Esophagus squamous epithelium (tissue), 5 donors: ENCODE measurements at regions not wholly inside any gene's neighbourhood (a gene's known extent, or its start where the extent isn't known, plus 50 kb on each side); places are given as distances from the start of the nearest gene placed in this dataset.

Source experiments
- DNase-seq: peaks from one replicate; lab custom pipeline; 2025; lab: John Stamatoyannopoulos, UW
- H3K27ac ChIP-seq, 4 donors: fragments of 200-600 bp; sonication (generic); one replicate each; pipeline ENCODE4 v1.5.1; 2016 to 2019; ENCODE audit warnings: mild to moderate bottlenecking in 1 of 4
- H3K27me3 ChIP-seq, 4 donors: fragments of 200-600 bp; sonication (generic); 1 replicate in 3 of 4; 2 replicates in 1 of 4; pipeline versions ENCODE4 v1.5.1 to v1.6.0; 2017 to 2021; ENCODE audit warnings: antibody characterized with exemption in 1 of 4
- H3K36me3 ChIP-seq, 3 donors: fragments of 200-600 bp; sonication (generic); one replicate each; pipeline ENCODE4 v1.5.1; 2016 to 2019
- H3K4me1 ChIP-seq, 3 donors: fragments of 200-600 bp; sonication (generic); one replicate each; pipeline ENCODE4 v1.5.1; 2017 to 2019
- H3K4me3 ChIP-seq, 4 donors: fragments of 200-600 bp; sonication (generic); 1 replicate in 3 of 4; 2 replicates in 1 of 4; pipeline ENCODE4 v1.5.1; 2016 to 2019; ENCODE audit warnings: mild to moderate bottlenecking in 2 of 4, moderate library complexity in 1 of 4
- H3K9me3 ChIP-seq, 3 donors: fragments of 200-600 bp; sonication (generic); one replicate each; pipeline ENCODE4 v1.5.1; 2016 to 2019
- CTCF ChIP-seq, 6 experiments: fragments of 450-650 bp in 4 of 6; fragments of 200-600 bp in 2 of 6; sonication (generic) in 2 of 6; IDR thresholded peaks; one replicate each; pipeline ENCODE4 v1.5.1; 2016 to 2019; ENCODE audit warnings: antibody characterized with exemption in 6 of 6, mild to moderate bottlenecking in 4 of 6, moderate library complexity in 4 of 6
- POLR2A ChIP-seq, 4 donors: fragments of 450-650 bp; IDR thresholded peaks; one replicate each; pipeline ENCODE4 v1.6.1; 2017; ENCODE audit warnings: antibody characterized with exemption in 4 of 4, mild to moderate bottlenecking in 4 of 4, moderate library complexity in 3 of 4
- WGBS, 2 donors: methylation state at CpG; one replicate each; pipeline ENCODE4 v1.1.5; 2018; 5-methylcytosine and 5-hydroxymethylcytosine counted together
- intact Hi-C: fragments of 100-400 bp; cut with DNase I; formaldehyde crosslinking; loops from one replicate; pipeline ENCODE4 v1.15.0; 2022
- donor health status: DM: yes; HTN: yes; CAD: no.

DNA sequence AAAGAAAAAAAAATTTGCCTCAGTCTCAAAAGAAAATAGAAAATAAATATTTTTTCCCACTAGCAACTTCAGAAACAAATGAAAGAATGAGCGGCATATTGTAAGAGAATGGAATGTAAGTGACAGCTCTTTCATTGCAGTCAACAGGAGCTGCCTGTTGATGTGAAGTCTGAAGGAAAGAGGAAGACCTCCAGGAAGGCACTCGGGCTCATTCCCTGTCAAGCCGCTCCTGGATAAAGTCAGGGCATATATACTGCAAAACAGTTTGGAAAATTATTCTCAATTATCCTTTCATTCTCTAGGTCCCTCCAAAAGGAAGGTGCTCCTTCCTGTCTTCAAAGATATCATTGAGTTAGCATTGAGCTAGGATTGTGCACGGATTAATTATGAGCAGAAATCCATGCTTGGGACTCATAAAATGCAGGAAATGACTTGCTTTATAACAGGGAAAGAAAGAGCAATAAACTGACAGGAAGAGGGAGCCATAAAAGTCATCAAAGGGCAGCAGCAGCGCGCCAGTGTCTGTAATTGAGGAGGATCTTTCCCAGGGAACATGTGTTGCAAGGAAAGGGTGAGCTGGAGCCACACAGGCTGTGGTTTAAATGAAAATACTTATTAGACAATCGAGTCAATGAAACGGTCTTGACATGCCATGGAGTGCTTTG is 218.2 kb downstream of the C6orf118 start:
- Histone ChIP-seq H3K4me3 (no peak overlapping the region), H3K4me1 (no peaks in the 10 kb centered on the region), H3K27ac (no peak overlapping the region), H3K9me3 (peaks cover 0 to 15% (median 0%) of the 10 kb centered on the region in 3 donors), H3K27me3 (no peaks in the 10 kb centered on the region), H3K36me3 (no peaks in the 10 kb centered on the region)
- TF ChIP-seq POLR2A (IDR thresholded peaks at IDR 0.05) (no peak), CTCF (IDR thresholded peaks at IDR 0.05) (no peak)
- 45 to 49% methylated on average over 8 of the region's 8 CpGs for WGBS, 2 donors
- intact Hi-C loops, result no loop called here
- no peak for DNase-seq

GRCh38 chr6:165090242-165090641 is 219.2 kb downstream of the C6orf118 start:
- Histone ChIP-seq H3K27ac (no peak overlapping the region), H3K36me3 (no peaks in the 10 kb centered on the region), H3K9me3 (peaks cover 0 to 9% (median 0%) of the 10 kb centered on the region in 3 donors), H3K27me3 (no peaks in the 10 kb centered on the region), H3K4me3 (no peak overlapping the region), H3K4me1 (no peaks in the 10 kb centered on the region)
- TF ChIP-seq POLR2A (IDR thresholded peaks at IDR 0.05) (no peak), CTCF (IDR thresholded peaks at IDR 0.05) (no peak)
- no peak for DNase-seq
- WGBS, 2 donors, result 74 to 78% methylated on average over 8 of the region's 8 CpGs
- intact Hi-C loops, result no loop called here

DNA sequence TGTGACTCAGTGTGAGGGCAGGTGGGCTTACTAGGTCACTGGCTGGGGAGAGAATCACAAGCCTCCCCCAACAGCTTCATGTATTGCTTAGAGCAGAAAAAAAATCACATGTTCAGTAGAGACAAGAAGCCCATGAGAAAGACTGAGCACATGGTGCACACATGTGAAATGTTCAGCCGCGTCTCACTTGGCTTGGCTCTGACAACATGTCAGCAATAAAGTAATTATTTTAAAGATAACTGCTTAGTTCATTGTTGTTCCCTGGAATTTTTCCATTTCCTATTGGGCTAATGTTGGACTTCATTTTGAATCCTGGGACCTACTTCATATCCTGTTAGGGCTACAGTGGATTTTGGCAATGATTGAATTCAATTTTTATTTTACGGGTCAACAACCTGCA is 222.6 kb downstream of the C6orf118 start:
- Histone ChIP-seq H3K4me1 (no peaks in the 10 kb centered on the region), H3K4me3 (no peak overlapping the region), H3K36me3 (no peaks in the 10 kb centered on the region), H3K27ac (no peak overlapping the region), H3K9me3 (peaks cover 0 to 4% (median 0%) of the 10 kb centered on the region in 3 donors), H3K27me3 (no peaks in the 10 kb centered on the region)
- 74 to 81% methylated on average over 3 of the region's 3 CpGs for WGBS, 2 donors
- TF ChIP-seq CTCF (IDR thresholded peaks at IDR 0.05) (no peak), POLR2A (IDR thresholded peaks at IDR 0.05) (no peak)
- intact Hi-C loops, result no loop called here
- no peak for DNase-seq

GRCh38 chr6:165082636-165083035 is 226.8 kb downstream of the C6orf118 start:
- Histone ChIP-seq H3K27ac (no peak overlapping the region), H3K4me3 (no peak overlapping the region), H3K27me3 (no peaks in the 10 kb centered on the region), H3K4me1 (no peaks in the 10 kb centered on the region), H3K36me3 (no peaks in the 10 kb centered on the region), H3K9me3 (peaks cover 0 to 4% (median 0%) of the 10 kb centered on the region in 3 donors)
- 71 to 85% methylated on average over 2 of the region's 2 CpGs for WGBS, 2 donors
- DNase-seq, result no peak
- intact Hi-C loops, result no loop called here
- TF ChIP-seq CTCF (IDR thresholded peaks at IDR 0.05) (no peak), POLR2A (IDR thresholded peaks at IDR 0.05) (no peak)

- Histone ChIP-seq H3K36me3 (no peaks in the 10 kb centered on the region), H3K27me3 (no peaks in the 10 kb centered on the region), H3K9me3 (peaks cover 0 to 1% (median 0%) of the 10 kb centered on the region in 3 donors), H3K4me1 (no peaks in the 10 kb centered on the region), H3K27ac (no peak overlapping the region), H3K4me3 (no peak overlapping the region)
- no peak for DNase-seq
- WGBS, 2 donors, result 66% methylated on average over 9 of the region's 9 CpGs
- intact Hi-C loops, result no loop called here
- no peak for TF ChIP-seq CTCF (IDR thresholded peaks at IDR 0.05)
- TF ChIP-seq POLR2A (IDR thresholded peaks at IDR 0.05), result no peak
These were observed 227.4 kb downstream of the C6orf118 start for GRCh38 chr6:165081944-165082532.
